Tibial nerve (tissue), 4 donors: ENCODE measurements at regions not wholly inside any gene's neighbourhood (a gene's known extent, or its start where the extent isn't known, plus 50 kb on each side); places are given as distances from the start of the nearest gene placed in this dataset.

Experiments
- DNase-seq, 2 donors: peaks; one replicate each; pipeline ENCODE4 v3.0.0-alpha.2; 2019; ENCODE audit warnings: low spot score in 2 of 2
- H3K27ac ChIP-seq, 4 donors: fragments of 200-600 bp; sonication (generic) in 3 of 4; one replicate each; pipeline ENCODE4 v1.5.1; 2017 to 2019; ENCODE audit warnings: mild to moderate bottlenecking in 1 of 4
- H3K27me3 ChIP-seq, 2 donors: fragments of 200-600 bp; sonication (generic) in 1 of 2; one replicate each; pipeline versions ENCODE4 v1.5.1 to v1.6.0; 2017 to 2019
- H3K36me3 ChIP-seq, 3 donors: fragments of 200-600 bp; sonication (generic); one replicate each; pipeline ENCODE4 v1.5.1; 2018 to 2019
- H3K4me1 ChIP-seq, 4 donors: fragments of 200-600 bp; sonication (generic) in 3 of 4; one replicate each; pipeline ENCODE4 v1.5.1; 2017 to 2019
- H3K4me3 ChIP-seq, 4 donors: fragments of 200-600 bp; sonication (generic) in 3 of 4; one replicate each; pipeline ENCODE4 v1.5.1; 2017 to 2019; ENCODE audit warnings: mild to moderate bottlenecking in 1 of 4, moderate library complexity in 1 of 4
- H3K9me3 ChIP-seq, 4 donors: fragments of 200-600 bp; sonication (generic) in 3 of 4; one replicate each; pipeline ENCODE4 v1.5.1; 2017 to 2019
- EP300 ChIP-seq, 2 donors: sonication (generic); formaldehyde crosslinking; IDR thresholded peaks; one replicate each; pipeline ENCODE4 v1.6.1; 2017; ENCODE audit warnings: antibody characterized with exemption in 2 of 2, mild to moderate bottlenecking in 1 of 2
- POLR2A ChIP-seq, 2 donors: fragments of 450-650 bp; IDR thresholded peaks; one replicate each; pipeline ENCODE4 v1.6.1; 2017; ENCODE audit warnings: antibody characterized with exemption in 2 of 2, mild to moderate bottlenecking in 2 of 2, moderate library complexity in 2 of 2
- whole genome bisulfite sequencing, 2 donors: methylation state at CpG; one replicate each; pipeline ENCODE4 v1.1.5; 2018; 5-methylcytosine and 5-hydroxymethylcytosine counted together
- TF ChIP-seq, protein P1 (sequence below), 5 experiments: fragments of 200-600 bp in 3 of 5; fragments of 450-650 bp in 2 of 5; sonication (generic) in 3 of 5; IDR thresholded peaks; one replicate each; pipeline ENCODE4 v1.5.1; 2016 to 2019; ENCODE audit warnings: antibody characterized with exemption in 5 of 5, mild to moderate bottlenecking in 3 of 5, moderate library complexity in 2 of 5

DNA sequence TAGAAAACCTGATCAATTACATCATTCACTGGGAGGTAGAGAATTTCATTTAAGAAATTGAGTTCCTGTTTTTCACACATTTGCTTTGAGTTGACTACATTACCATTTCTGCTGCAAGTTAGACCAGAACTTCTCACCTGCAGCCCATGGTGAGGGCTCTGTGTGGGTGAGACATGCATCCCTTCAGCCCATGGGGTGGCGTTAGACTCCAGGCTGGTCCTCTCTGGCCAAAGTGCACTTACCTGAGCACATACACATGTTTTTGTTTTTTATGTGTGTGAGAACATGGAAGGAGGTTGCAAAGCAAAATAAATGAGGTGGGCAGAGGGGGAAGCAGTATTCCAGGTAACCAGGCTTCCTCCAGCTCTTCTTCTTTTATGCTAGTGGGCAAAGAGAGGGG is 470.2 kb downstream of the PMP22 start:
- no peak for TF ChIP-seq EP300 (IDR thresholded peaks at IDR 0.05)
- TF ChIP-seq POLR2A (IDR thresholded peaks at IDR 0.05), result no peak
- H3K9me3 ChIP-seq, result no peaks in the 10 kb centered on the region
- no peak for DNase-seq

DNA sequence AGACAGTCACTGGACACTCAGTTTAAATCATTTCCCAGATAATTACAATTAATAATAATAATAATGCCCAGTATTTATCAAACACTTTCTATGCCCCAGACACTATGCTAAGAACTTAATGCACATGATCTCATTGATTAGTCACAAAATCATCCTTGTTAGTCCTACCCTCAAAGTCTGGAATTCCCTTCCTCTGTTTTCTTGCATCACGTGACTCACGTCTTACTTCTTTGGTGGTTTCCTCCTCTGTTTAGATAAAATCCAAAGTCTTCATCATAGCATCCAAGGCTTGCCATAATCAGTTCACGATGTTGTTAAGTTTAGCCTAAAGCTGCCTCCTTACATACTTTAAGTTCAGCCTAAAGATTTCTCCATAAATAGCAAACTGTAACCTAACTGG is 471.9 kb downstream of the PMP22 start:
- H3K9me3 ChIP-seq, result no peaks in the 10 kb centered on the region
- TF ChIP-seq, protein P1, sequence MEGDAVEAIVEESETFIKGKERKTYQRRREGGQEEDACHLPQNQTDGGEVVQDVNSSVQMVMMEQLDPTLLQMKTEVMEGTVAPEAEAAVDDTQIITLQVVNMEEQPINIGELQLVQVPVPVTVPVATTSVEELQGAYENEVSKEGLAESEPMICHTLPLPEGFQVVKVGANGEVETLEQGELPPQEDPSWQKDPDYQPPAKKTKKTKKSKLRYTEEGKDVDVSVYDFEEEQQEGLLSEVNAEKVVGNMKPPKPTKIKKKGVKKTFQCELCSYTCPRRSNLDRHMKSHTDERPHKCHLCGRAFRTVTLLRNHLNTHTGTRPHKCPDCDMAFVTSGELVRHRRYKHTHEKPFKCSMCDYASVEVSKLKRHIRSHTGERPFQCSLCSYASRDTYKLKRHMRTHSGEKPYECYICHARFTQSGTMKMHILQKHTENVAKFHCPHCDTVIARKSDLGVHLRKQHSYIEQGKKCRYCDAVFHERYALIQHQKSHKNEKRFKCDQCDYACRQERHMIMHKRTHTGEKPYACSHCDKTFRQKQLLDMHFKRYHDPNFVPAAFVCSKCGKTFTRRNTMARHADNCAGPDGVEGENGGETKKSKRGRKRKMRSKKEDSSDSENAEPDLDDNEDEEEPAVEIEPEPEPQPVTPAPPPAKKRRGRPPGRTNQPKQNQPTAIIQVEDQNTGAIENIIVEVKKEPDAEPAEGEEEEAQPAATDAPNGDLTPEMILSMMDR (IDR thresholded peaks at IDR 0.05), result no peak
- no peak for TF ChIP-seq POLR2A (IDR thresholded peaks at IDR 0.05)
- no peak for TF ChIP-seq EP300 (IDR thresholded peaks at IDR 0.05)
- DNase-seq, result no peak
- H3K27ac ChIP-seq, result no peak overlapping the region
- H3K36me3 ChIP-seq, result no peaks in the 10 kb centered on the region
- peaks cover 0 to 5% (median 0%) of the 10 kb centered on the region in 4 donors for H3K4me1 ChIP-seq
- WGBS, 2 donors, result 80 to 81% methylated on average over 3 of the region's 3 CpGs
- no peaks in the 10 kb centered on the region for H3K27me3 ChIP-seq
- no peak overlapping the region for H3K4me3 ChIP-seq

More for the DNA sequence above, 470.2 kb downstream of the PMP22 start:
- Histone ChIP-seq H3K4me1 (peaks cover 0 to 5% (median 0%) of the 10 kb centered on the region in 4 donors), H3K27me3 (no peaks in the 10 kb centered on the region), H3K27ac (no peak overlapping the region), H3K4me3 (no peak overlapping the region), H3K36me3 (no peaks in the 10 kb centered on the region)
- 87 to 91% methylated on average over 1 of the region's 1 CpG for WGBS, 2 donors

DNA sequence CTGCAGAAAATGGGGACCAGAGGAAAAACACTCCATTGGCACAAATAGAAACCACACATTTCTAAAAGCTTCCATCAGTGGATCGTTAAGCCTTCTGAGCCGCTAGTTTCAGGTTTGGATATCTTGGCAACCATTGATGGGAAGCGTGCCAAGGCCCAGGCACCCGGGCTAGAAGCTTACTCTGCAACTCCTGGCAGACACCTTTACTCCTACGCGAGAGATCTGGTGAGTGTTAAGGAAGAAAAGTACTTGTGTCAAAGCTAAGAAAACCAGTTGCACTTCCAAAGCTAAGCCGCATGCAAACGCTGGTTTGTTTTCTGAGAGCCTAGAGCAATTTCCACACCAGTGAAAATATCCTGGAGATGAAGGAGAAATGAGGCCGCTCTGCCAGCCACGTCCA is 472.4 kb downstream of the PMP22 start:
- H3K36me3 ChIP-seq, result no peaks in the 10 kb centered on the region
- WGBS, 2 donors, result 66 to 73% methylated on average over 10 of the region's 10 CpGs
- H3K9me3 ChIP-seq, result no peaks in the 10 kb centered on the region
- H3K27me3 ChIP-seq, result no peaks in the 10 kb centered on the region
- peaks cover 0 to 5% (median 0%) of the 10 kb centered on the region in 4 donors for H3K4me1 ChIP-seq
- no peak for DNase-seq
- H3K27ac ChIP-seq, result no peak overlapping the region
- H3K4me3 ChIP-seq, result no peak overlapping the region
- TF ChIP-seq, protein P1 (IDR thresholded peaks at IDR 0.05), result no peak
- no peak for TF ChIP-seq EP300 (IDR thresholded peaks at IDR 0.05)
- TF ChIP-seq POLR2A (IDR thresholded peaks at IDR 0.05), result no peak

DNA sequence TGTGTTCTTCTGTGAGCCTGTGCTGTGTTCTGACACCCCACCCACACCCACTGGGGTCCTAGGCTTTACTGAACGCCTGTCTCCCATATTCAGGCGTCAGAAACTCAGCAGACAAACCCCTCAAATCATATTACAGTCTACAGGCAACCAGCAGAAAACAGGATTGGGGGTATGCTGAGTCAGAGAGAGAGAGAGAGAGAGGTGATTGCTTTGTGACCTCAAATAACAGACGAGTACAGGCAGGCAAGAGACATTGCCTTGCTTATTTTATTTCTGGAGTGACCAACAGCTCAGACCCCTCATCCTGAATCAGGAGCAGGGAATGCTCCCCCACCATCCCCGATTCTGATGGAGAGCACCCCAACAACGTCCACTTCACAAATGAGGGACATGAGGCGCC is 473.9 kb downstream of the PMP22 start:
- no peaks in the 10 kb centered on the region for H3K9me3 ChIP-seq
- H3K27ac ChIP-seq, result no peak overlapping the region
- H3K27me3 ChIP-seq, result no peaks in the 10 kb centered on the region
- no peaks in the 10 kb centered on the region for H3K36me3 ChIP-seq
- H3K4me3 ChIP-seq, result no peak overlapping the region
- TF ChIP-seq POLR2A (IDR thresholded peaks at IDR 0.05) (no peak), EP300 (IDR thresholded peaks at IDR 0.05) (no peak)
- TF ChIP-seq, protein P1 (IDR thresholded peaks at IDR 0.05), result no peak
- no peak for DNase-seq
- peaks cover 0 to 5% (median 0%) of the 10 kb centered on the region in 4 donors for H3K4me1 ChIP-seq
- 42 to 47% methylated on average over 6 of the region's 6 CpGs for WGBS, 2 donors

DNA sequence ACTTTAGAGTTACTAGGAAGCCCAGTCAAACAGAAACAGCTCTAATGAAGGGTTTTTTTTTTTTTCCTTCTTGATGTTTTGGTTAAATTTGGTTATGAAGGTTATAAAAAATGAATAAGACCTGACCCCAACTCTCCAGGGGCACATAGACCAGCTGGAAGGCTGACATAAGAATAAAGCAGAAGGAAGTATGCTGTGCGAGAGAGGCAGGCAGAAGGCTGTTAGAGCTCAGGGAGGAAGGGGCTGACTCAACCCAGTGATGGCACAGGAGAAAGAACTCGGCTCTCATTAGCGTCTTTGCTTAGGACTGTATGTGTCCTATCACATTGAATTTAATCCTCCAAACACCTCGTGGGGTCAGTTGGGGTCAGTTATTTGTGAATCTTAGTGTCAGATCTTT is 474.6 kb downstream of the PMP22 start:
- Histone ChIP-seq H3K9me3 (no peaks in the 10 kb centered on the region), H3K27me3 (no peaks in the 10 kb centered on the region), H3K4me3 (no peak overlapping the region), H3K27ac (no peak overlapping the region), H3K36me3 (no peaks in the 10 kb centered on the region), H3K4me1 (peaks cover 0 to 5% (median 0%) of the 10 kb centered on the region in 4 donors)
- WGBS, 2 donors, result 9 to 11% methylated on average over 4 of the region's 4 CpGs
- no peak for DNase-seq
- TF ChIP-seq POLR2A (IDR thresholded peaks at IDR 0.05) (no peak), EP300 (IDR thresholded peaks at IDR 0.05) (no peak)
- TF ChIP-seq, protein P1 (IDR thresholded peaks at IDR 0.05), result no peak
